Stimulated activated CD8-positive, alpha-beta memory T cell treated with anti-CD3 and anti-CD28 coated beads, Interleukin-12 subunit alpha, Interleukin-12 subunit beta, amount 100 ng/mL, for 1 hour (primary cell): ENCODE measurements at regions not wholly inside any gene's neighbourhood (a gene's known extent, or its start where the extent isn't known, plus 50 kb on each side); places are given as distances from the start of the nearest gene placed in this dataset.

Experiments
- DNase-seq: peaks from one replicate; pipeline ENCODE4 v3.0.0-alpha.2; 2020; ENCODE audit warnings: low read depth

GRCh38 chr7:25891591-25891990, 260.4 kb upstream of the NFE2L3 start:
- DNase-seq: no peak

GRCh38 chr7:25893436-25893835, 258.6 kb upstream of the NFE2L3 start:
- no peak for DNase-seq

GRCh38 chr7:25894002-25894901, 257.7 kb upstream of the NFE2L3 start:
- no peak for DNase-seq

DNA sequence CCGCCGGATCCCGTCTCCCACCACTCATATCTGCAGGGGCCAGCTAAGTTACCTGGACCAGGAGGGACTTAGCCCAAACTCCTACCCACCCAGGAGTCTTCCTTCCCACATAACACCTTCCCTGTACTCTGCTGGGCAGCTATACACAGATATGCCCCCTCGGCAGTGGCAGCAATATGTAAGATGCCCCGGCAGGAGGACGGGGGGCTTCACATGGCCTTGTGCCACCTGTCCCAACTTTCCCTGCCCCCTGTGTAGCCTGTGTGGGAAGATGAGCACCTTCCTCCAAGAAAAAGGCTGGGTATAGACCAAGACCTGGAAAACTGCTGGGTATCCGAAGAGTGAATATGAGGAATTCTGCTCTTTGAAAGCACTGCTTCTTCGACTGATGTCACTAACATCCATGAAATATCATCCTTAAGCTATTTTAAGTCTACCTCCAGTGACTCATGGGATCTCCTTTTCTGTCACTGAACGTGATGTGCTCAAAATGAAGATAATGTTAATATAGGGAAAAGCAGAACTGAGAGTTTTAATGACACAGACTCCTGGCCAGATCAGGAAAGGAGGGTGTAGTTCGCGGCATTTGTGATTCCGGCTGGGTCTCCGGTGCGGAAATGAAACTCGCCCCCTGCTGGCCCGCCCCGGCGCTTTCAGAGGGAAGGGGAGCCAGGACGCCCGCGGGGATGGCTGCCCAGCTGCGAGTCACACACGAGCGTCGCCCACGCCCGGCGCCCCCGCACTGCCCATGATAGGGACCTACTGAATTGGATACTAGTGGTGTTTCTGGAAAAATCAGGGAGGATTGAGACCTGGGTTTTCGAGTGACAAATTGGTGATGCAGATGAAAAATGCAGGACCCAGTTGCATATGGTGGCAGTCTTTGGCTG, 256.9 kb upstream of the NFE2L3 start:
- peak; percentile 36 for DNase-seq

- DNase-seq: no peak
Observed at GRCh38 chr7:25895792-25896171, 256.2 kb upstream of the NFE2L3 start.

GRCh38 chr7:25897261-25897782, 254.7 kb upstream of the NFE2L3 start:
- no peak for DNase-seq

DNA sequence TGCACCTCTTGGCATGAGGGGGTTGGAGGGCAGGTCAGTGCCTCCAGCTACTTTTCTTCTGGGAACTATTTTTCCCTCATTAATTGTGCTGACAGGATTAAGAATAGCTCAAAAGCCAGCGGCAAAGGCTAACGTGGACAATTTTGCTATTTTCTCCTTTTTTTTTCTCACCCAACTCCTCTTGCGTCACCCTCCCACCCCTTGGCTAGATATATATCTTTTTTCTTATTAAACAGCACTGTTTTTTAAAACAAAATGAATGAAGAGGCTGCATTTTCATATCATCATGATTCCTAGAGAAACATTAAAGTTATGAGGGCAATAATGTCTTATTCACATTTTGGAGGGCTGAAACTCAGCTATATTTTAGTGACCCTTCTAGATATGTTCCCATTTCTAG, 251.8 kb upstream of the NFE2L3 start:
- DNase-seq: no peak

GRCh38 chr7:25900877-25901276, 251.1 kb upstream of the NFE2L3 start:
- no peak for DNase-seq

DNA sequence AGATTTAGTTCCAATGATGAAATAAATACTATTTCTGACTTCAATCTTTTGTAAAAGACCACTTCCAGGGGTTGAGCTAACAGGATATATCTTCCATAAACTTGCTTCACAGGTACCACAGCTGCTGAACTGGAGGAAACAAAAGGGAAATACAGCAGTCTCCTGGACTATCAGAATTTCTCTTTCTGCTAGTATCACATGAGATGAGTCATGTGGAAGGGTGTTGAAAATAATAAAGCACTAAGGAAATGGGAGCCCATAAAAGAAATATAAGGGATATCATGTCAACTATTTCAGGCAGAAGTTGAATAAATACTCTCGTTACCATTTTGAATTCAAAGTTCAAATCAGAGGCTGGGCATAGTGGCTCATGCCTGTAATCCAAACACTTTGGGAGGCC, 250.3 kb upstream of the NFE2L3 start:
- no peak for DNase-seq

DNA sequence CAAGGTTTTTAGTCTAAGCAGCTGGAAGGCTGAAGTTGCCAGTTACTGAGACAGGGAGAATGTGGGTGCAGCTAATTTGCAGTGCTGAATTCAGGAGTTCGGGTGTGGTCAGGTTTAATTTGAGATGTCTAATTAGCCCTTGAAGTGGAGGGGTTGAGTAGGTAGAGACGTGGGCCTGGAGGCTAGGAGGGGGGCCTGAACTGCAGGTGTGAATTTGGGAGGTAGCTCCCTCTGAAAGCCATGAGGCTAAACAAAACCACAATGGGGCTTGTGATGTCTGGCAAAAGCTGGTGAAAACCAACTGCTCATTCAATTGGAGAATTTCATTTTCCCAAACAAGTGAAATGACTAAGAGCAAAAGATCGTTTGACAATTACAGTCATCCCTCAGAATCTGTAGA, 246.0 kb upstream of the NFE2L3 start:
- no peak for DNase-seq

- DNase-seq: no peak
Observed at GRCh38 chr7:25906760-25907159, 245.2 kb upstream of the NFE2L3 start.

DNA sequence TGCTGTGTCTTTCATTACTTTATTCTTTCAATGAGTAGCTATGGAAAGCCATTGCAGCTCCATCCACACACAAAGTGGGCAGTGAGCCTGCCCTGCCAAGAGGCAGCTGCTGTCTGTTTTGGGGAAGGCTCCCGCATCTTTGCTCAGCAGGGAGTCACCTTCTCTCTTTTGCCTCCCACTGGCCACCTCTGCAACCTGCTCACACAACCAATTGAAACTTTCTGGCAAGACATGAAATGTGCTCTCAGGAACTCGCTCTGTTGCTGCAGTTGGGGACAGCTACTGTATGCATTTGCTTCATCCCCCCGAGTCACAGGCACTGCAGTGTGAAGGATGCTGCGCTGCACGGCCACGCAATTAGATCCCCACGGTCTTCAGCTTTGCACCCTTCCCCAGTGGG, 244.8 kb upstream of the NFE2L3 start:
- no peak for DNase-seq

GRCh38 chr7:25907731-25908130, 244.3 kb upstream of the NFE2L3 start:
- DNase-seq: no peak

DNA sequence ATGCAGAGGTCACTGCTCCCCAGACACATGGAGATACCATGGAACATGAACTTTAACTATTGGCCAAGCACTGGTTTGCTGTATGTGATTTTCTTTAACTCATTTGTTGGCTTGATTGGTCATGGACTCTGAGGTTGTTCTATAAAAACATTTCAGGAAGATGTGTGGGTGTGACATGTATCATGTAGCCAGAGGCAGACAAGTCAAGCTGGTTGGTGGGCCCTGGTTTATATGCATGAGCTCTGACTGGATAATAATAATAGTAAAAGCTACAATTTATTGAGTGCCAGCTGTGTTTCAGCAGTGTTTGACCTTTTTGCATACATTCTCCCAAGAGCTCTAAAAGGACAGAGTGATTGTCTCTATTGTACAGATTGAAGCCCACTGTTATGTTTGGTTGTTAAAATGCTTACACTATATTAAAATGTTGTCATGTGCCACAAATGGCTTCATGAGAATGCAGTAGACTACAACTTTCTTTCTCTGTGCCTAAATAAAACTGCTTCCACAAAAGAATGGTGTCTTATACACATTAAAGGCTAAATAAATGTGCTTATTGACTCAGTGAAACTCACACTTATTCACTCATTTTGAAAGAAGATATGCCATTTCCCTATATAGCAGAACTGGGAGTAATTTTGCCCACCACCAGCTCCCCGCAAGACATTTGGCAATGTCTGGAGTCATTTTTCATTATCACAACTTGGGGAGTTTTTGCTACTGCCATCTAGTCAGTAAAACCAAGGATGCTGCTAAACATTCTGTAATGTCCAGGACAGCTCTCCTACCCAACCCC, 243.6 kb upstream of the NFE2L3 start:
- DNase-seq: no peak

DNA sequence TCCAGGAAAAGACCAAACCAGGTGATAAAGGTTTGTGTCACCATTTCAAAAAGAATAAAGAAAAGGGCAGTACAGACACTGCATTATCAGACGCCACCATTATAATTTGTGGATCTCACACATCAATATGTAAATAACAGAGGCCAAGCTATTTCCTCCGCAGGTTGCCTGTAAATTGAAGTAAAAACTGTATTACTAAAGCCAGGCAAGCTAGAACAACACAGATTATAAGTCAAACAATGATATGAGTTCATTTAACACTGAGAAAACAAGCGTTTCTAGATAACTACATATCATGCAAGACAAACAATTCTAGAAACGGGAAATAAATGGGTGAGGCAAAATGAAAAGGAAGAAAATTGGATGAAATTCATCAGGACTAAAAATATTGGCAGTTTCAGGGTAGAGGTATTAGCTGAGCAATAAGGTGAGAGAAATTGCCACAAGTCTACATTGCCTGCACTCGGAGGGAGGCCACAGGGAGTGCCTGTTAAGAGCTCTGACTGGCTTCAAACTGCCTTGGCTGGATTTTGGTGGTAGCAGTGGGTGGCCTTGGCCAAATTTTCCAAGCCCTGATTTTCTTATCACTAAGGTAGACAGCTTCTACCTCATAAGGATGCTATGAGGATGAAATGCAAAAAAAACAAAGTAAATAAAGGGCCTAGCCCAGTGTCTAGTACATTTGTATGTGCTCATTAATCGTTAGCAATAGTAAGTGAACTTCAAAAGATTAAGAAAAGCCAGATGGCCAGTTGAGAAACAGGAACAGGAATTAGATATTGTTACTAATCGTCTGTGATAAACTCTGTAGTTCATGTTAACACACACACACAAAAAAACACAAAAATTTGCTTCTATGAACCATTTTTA, 240.0 kb upstream of the NFE2L3 start:
- no peak for DNase-seq

GRCh38 chr7:25913598-25914224, 238.3 kb upstream of the NFE2L3 start:
- DNase-seq: no peak

DNA sequence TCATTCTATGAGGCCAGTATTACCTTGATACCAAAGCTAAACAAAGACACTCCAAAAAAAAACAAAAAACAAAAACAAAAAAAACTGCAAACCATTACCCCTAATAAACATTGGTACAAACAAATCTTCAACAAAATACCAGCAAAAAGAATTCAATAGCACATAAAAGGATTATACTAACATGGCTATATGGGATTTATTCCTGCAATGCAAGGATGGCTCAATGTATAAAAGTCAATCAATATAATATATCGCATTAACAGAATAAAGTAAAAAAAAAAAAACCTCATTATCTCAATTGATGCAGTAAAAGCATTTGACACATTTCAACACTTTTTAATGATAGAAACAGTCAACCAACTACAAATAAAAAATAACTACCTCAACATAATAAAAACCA, 233.3 kb upstream of the NFE2L3 start:
- no peak for DNase-seq

GRCh38 chr7:25922296-25922695, 229.7 kb upstream of the NFE2L3 start:
- no peak for DNase-seq

- DNase-seq: no peak
Observed at GRCh38 chr7:25923741-25924460, 228.1 kb upstream of the NFE2L3 start.

DNA sequence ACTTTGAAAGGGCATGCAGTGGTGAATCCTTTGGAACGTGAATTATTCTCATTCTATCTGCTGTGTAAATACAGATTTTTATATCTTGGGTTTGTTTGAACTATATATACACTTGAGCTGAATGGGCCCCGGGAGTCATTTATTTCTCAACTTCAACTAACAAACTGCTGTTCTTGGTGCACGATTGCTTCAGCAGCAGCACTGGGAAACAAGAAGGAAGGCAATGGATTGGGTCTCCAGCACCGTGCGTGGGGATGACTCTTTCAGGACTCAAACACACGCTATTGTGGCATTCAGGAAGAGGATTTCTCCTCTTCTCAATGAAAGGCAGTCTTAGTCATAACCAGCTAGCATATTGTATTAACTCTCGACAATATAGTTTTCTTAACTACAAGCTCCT, 226.0 kb upstream of the NFE2L3 start:
- DNase-seq: no peak
